ENCODE measurements at regions not wholly inside any gene's neighbourhood (a gene's known extent, or its start where the extent isn't known, plus 50 kb on each side); places are given as distances from the start of the nearest gene placed in this dataset.
A peak's percentile ranks its signal among the peaks of the same experiment; 100 is the strongest.

DNA sequence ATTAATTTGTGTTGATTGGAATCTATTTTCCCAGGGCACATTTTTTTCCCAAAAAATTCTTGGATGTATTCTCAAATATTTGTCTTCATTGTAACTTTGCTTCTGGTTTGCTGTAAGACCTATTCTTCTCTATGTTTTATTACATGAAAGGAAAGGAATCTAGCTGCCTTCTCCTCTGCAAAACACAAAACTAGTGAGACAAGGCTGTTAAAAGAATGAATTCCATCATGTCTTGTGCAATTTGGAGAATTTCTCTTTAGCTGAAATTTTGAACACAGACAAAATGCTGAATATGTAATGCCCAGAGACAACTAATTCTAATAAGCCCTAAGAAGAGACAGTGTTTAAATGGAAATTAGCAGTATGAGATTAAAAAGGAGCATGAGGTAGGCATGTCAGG lies 275.9 kb downstream of the CDH20 start:
- Histone ChIP-seq H2AFZ (ENCODE audit: low read depth) (no peak overlapping the region), H3K4me1 (ENCODE audit: control insufficient read depth in 1 of 2, insufficient read depth in 2 of 2, low read depth in 1 of 2, low read length in 1 of 2) (peaks cover 7 to 39% of the 10 kb centered on the region in 2 experiments), H3F3A (replicated peaks; ENCODE audit: insufficient read depth) (peaks cover 30% of the 10 kb centered on the region), H3K27me3 (ENCODE audit: insufficient read depth) (no peaks in the 10 kb centered on the region), H3K4me2 (no peak overlapping the region), H3K9me2 (no peaks in the 10 kb centered on the region), H3K4me3 (ENCODE audit: low read depth in 2 of 2, low read length in 1 of 2) (no peak overlapping the region), H3K36me3 (replicated peaks in 1 of 2; ENCODE audit: control insufficient read depth in 1 of 2, insufficient read depth in 2 of 2, low read length in 1 of 2) (no peaks in the 10 kb centered on the region), H3K79me2 (ENCODE audit: insufficient read depth) (peaks cover 21% of the 10 kb centered on the region; the same call in 1 of the 2 replicates), H4K20me1 (ENCODE audit: insufficient read depth) (no peaks in the 10 kb centered on the region), H3K27ac (ENCODE audit: low read depth in 2 of 2, low read length in 1 of 2) (peak overlapping the region in 1 of 2 experiments; percentile 92; a peak in 2 of 4 replicates), H3K9me3 (no peaks in the 10 kb centered on the region), H3K9ac (no peak overlapping the region)
- POLR2A ChIA-PET = no interaction called here
- CTCF ChIA-PET = interaction anchor here (1.2 to 2.4 kb wide), 3 partner anchors 10 to 29 kb away, joined by 3 to 9 read pairs (median 3); no protein-coding TSS in a partner anchor
- TF ChIP-seq, protein P1, sequence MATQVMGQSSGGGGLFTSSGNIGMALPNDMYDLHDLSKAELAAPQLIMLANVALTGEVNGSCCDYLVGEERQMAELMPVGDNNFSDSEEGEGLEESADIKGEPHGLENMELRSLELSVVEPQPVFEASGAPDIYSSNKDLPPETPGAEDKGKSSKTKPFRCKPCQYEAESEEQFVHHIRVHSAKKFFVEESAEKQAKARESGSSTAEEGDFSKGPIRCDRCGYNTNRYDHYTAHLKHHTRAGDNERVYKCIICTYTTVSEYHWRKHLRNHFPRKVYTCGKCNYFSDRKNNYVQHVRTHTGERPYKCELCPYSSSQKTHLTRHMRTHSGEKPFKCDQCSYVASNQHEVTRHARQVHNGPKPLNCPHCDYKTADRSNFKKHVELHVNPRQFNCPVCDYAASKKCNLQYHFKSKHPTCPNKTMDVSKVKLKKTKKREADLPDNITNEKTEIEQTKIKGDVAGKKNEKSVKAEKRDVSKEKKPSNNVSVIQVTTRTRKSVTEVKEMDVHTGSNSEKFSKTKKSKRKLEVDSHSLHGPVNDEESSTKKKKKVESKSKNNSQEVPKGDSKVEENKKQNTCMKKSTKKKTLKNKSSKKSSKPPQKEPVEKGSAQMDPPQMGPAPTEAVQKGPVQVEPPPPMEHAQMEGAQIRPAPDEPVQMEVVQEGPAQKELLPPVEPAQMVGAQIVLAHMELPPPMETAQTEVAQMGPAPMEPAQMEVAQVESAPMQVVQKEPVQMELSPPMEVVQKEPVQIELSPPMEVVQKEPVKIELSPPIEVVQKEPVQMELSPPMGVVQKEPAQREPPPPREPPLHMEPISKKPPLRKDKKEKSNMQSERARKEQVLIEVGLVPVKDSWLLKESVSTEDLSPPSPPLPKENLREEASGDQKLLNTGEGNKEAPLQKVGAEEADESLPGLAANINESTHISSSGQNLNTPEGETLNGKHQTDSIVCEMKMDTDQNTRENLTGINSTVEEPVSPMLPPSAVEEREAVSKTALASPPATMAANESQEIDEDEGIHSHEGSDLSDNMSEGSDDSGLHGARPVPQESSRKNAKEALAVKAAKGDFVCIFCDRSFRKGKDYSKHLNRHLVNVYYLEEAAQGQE (IDR thresholded peaks at IDR 0.05; ENCODE audit: low read depth, low read length) = no peak
- TF ChIP-seq GATA2 (CRISPR knock-in tag; IDR thresholded peaks at IDR 0.05) = no peak
- no peak for DNase-seq

DNA sequence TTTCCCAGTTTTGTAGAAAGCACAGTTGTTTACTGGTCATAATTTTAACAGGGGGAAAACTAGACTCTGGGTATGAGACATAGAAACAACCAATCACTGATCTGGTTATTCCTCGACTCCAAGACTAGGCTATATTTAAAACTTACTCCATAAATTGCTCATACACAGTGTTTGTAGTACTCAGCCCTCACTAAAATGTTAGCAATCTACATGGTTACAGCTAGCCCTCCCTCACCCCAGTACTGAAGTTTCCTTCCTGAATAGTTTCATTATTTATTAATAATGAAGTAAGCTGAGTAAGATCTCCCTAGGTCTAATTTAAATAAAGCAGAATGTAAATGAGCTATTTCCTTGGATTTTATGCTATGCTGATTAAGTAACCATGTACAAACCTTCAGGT lies 275.1 kb downstream of the CDH20 start:
- CTCF ChIA-PET = interaction anchor here (1.4 to 1.8 kb wide), 2 partner anchors 26 to 28 kb away, joined by 3 to 9 read pairs; no protein-coding TSS in a partner anchor
- Histone ChIP-seq H3K36me3 (replicated peaks in 1 of 2; ENCODE audit: control insufficient read depth in 1 of 2, insufficient read depth in 2 of 2, low read length in 1 of 2) (no peaks in the 10 kb centered on the region), H3K27ac (ENCODE audit: low read depth in 2 of 2, low read length in 1 of 2) (peak overlapping the region; percentile 70 to 92; a peak in 3 of 4 replicates), H3K27me3 (ENCODE audit: insufficient read depth) (no peaks in the 10 kb centered on the region), H3K79me2 (ENCODE audit: insufficient read depth) (peaks cover 27% of the 10 kb centered on the region; the same call in 1 of the 2 replicates), H3F3A (replicated peaks; ENCODE audit: insufficient read depth) (peaks cover 30% of the 10 kb centered on the region), H2AFZ (ENCODE audit: low read depth) (peak overlapping the region; percentile 66; the same call in 1 of the 2 replicates), H3K9me3 (no peaks in the 10 kb centered on the region), H3K9me2 (no peaks in the 10 kb centered on the region), H3K4me1 (ENCODE audit: control insufficient read depth in 1 of 2, insufficient read depth in 2 of 2, low read depth in 1 of 2, low read length in 1 of 2) (peaks cover 7 to 41% of the 10 kb centered on the region in 2 experiments), H3K4me2 (peak overlapping the region; percentile 12; the same call in 1 of the 2 replicates), H3K9ac (peak overlapping the region; percentile 38; the same call in 1 of the 2 replicates), H4K20me1 (ENCODE audit: insufficient read depth) (no peaks in the 10 kb centered on the region), H3K4me3 (ENCODE audit: low read depth in 2 of 2, low read length in 1 of 2) (no peak overlapping the region)
- TF ChIP-seq JUND (IDR thresholded peaks at IDR 0.05) = 0 out of 2 replicates have a peak, but pooled peaks have one; percentile 5
- TF ChIP-seq ELF1 (IDR thresholded peaks at IDR 0.05) = no peak
- no peak for TF ChIP-seq SMC3 (IDR thresholded peaks at IDR 0.05; ENCODE audit: low read depth, low read length)
- TF ChIP-seq, protein P1 (IDR thresholded peaks at IDR 0.05; ENCODE audit: low read depth, low read length) = no peak
- no peak for DNase-seq
- 39% methylated on average over 1 of the region's 1 CpG for WGBS (ENCODE audit: low lambda C conversion rate)
- POLR2A ChIA-PET = no interaction called here

Measured in SK-N-SH (cell line).